Fibroblast of the conjunctiva (primary cell): ENCODE measurements at regions not wholly inside any gene's neighbourhood (a gene's known extent, or its start where the extent isn't known, plus 50 kb on each side); places are given as distances from the start of the nearest gene placed in this dataset.

Source experiments
- DNase-seq: peaks from one replicate; pipeline ENCODE4 v3.0.0-alpha.2; 2010; ENCODE audit warnings: low read depth

GRCh38 chr6:168228676-168229367 is 90.8 kb downstream of the DACT2 start:
- DNase-seq, result no peak

GRCh38 chr6:168227840-168228239 is 91.7 kb downstream of the DACT2 start:
- no peak for DNase-seq

- no peak for DNase-seq
These were observed 92.7 kb downstream of the DACT2 start for GRCh38 chr6:168226902-168227318.

GRCh38 chr6:168226061-168226752 is 93.4 kb downstream of the DACT2 start:
- no peak for DNase-seq

- DNase-seq, result no peak
These were observed 94.1 kb downstream of the DACT2 start for GRCh38 chr6:168225471-168225911.

- no peak for DNase-seq
These were observed 95.8 kb downstream of the DACT2 start for GRCh38 chr6:168223755-168224154.

GRCh38 chr6:168223150-168223549 is 96.4 kb downstream of the DACT2 start:
- DNase-seq, result no peak

- no peak for DNase-seq
These were observed 97.2 kb downstream of the DACT2 start for GRCh38 chr6:168222115-168223043.

- no peak for DNase-seq
These were observed 98.0 kb downstream of the DACT2 start for GRCh38 chr6:168221497-168222079.

GRCh38 chr6:168221000-168221399 is 98.6 kb downstream of the DACT2 start:
- DNase-seq, result no peak

- no peak for DNase-seq
These were observed 99.8 kb downstream of the DACT2 start for GRCh38 chr6:168219804-168220203.

GRCh38 chr6:168218785-168219566 is 100.6 kb downstream of the DACT2 start:
- peak; percentile 12 for DNase-seq

GRCh38 chr6:168217880-168218537 is 101.6 kb downstream of the DACT2 start:
- DNase-seq, result no peak

GRCh38 chr6:168217216-168217879 is 102.2 kb downstream of the DACT2 start:
- no peak for DNase-seq

GRCh38 chr6:168216751-168217191 is 102.8 kb downstream of the DACT2 start:
- DNase-seq, result no peak

- DNase-seq, result no peak
These were observed 103.5 kb downstream of the DACT2 start for GRCh38 chr6:168216117-168216516.

GRCh38 chr6:168215121-168215808 is 104.3 kb downstream of the DACT2 start:
- DNase-seq, result no peak

- no peak for DNase-seq
These were observed 104.9 kb downstream of the DACT2 start for GRCh38 chr6:168214586-168215104.

- DNase-seq, result no peak
These were observed 106.5 kb downstream of the DACT2 start for GRCh38 chr6:168213121-168213524.
